KBM-7 (cell line): ENCODE measurements at regions not wholly inside any gene's neighbourhood (a gene's known extent, or its start where the extent isn't known, plus 50 kb on each side); places are given as distances from the start of the nearest gene placed in this dataset.

Experiments
- DNase-seq: peaks from one replicate; pipeline ENCODE4 v3.0.0-alpha.2; 2015
- in situ Hi-C: fragments of 300-500 bp; cut with MboI; formaldehyde crosslinking; loops from 2 replicates; pipeline ENCODE4 v1.14.3; 2020; ENCODE audit warnings: low sequenced_read_pairs, low pct_unique_long_range_greater_than_20kb, mixed read lengths

GRCh38 chr22:47293368-47294221, 531.1 kb downstream of the TBC1D22A start:
- DNase-seq: no peak
- in situ Hi-C loops: no loop called here

GRCh38 chr22:47292546-47293320, 530.3 kb downstream of the TBC1D22A start:
- in situ Hi-C loops: no loop called here
- no peak for DNase-seq

GRCh38 chr22:47291565-47292495, 529.4 kb downstream of the TBC1D22A start:
- in situ Hi-C loops: no loop called here
- no peak for DNase-seq

- in situ Hi-C loops: no loop called here
- DNase-seq: no peak
Observed at GRCh38 chr22:47290706-47291430, 528.4 kb downstream of the TBC1D22A start.

GRCh38 chr22:47289336-47289985, 527.0 kb downstream of the TBC1D22A start:
- no peak for DNase-seq
- in situ Hi-C loops: no loop called here

GRCh38 chr22:47288680-47289079, 526.2 kb downstream of the TBC1D22A start:
- in situ Hi-C loops: no loop called here

GRCh38 chr22:47287516-47287915, 525.1 kb downstream of the TBC1D22A start:
- in situ Hi-C loops: no loop called here
- DNase-seq: no peak

More at GRCh38 chr22:47288680-47289079, 526.2 kb downstream of the TBC1D22A start:
- DNase-seq: no peak

GRCh38 chr22:47286590-47286989, 524.1 kb downstream of the TBC1D22A start:
- DNase-seq: no peak
- in situ Hi-C loops: no loop called here

- in situ Hi-C loops: no loop called here
- DNase-seq: no peak
Observed at GRCh38 chr22:47285981-47286380, 523.5 kb downstream of the TBC1D22A start.

GRCh38 chr22:47284822-47285221, 522.4 kb downstream of the TBC1D22A start:
- in situ Hi-C loops: no loop called here
- no peak for DNase-seq

- in situ Hi-C loops: no loop called here
- no peak for DNase-seq
Observed at GRCh38 chr22:47284360-47284759, 521.9 kb downstream of the TBC1D22A start.

- DNase-seq: no peak
- in situ Hi-C loops: no loop called here
Observed at GRCh38 chr22:47283616-47284270, 521.3 kb downstream of the TBC1D22A start.

- in situ Hi-C loops: no loop called here
Observed at GRCh38 chr22:47282851-47283250, 520.4 kb downstream of the TBC1D22A start.

GRCh38 chr22:47282366-47282765, 519.9 kb downstream of the TBC1D22A start:
- DNase-seq: no peak
- in situ Hi-C loops: no loop called here

More at GRCh38 chr22:47282851-47283250, 520.4 kb downstream of the TBC1D22A start:
- DNase-seq: no peak

GRCh38 chr22:47281126-47282106, 519.0 kb downstream of the TBC1D22A start:
- no peak for DNase-seq
- in situ Hi-C loops: no loop called here

- DNase-seq: no peak
Observed at GRCh38 chr22:47280301-47280700, 517.9 kb downstream of the TBC1D22A start.

GRCh38 chr22:47279746-47280145, 517.3 kb downstream of the TBC1D22A start:
- DNase-seq: no peak
- in situ Hi-C loops: no loop called here

More at GRCh38 chr22:47280301-47280700, 517.9 kb downstream of the TBC1D22A start:
- in situ Hi-C loops: no loop called here
